WTC11 (cell line): ENCODE measurements at regions not wholly inside any gene's neighbourhood (a gene's known extent, or its start where the extent isn't known, plus 50 kb on each side); places are given as distances from the start of the nearest gene placed in this dataset.
A peak's percentile ranks its signal among the peaks of the same experiment; 100 is the strongest.

ENCODE experiments used
- ATAC-seq: fragments of 200-7000 bp; cut with Tn5 transposase; 2 replicates; pipeline ENCODE4 v1.10.0; 2021; ENCODE audit warnings: mild to moderate bottlenecking, moderate library complexity
- CTCF ChIA-PET: fragments of 300-600 bp; sonication (Branson Sonifier 250); formaldehyde crosslinking; loops from one replicate; lab custom pipeline; 2021; ENCODE audit warnings: antibody characterized with exemption; lab: Charles Lee
- POLR2A ChIA-PET: fragments of 350-600 bp; sonication (Branson Sonifier 250); formaldehyde crosslinking; loops from one replicate; lab custom pipeline; 2021; ENCODE audit warnings: antibody characterized with exemption; lab: Charles Lee
- DNase-seq: peaks from one replicate; pipeline ENCODE4 v3.0.0; 2021; ENCODE audit warnings: low spot score
- H3K27ac Mint-ChIP-seq: 2 replicates; pipeline ENCODE4 v1.8.0; 2021; ENCODE audit warnings: mixed read lengths
- H3K27me3 Mint-ChIP-seq: 2 replicates; pipeline ENCODE4 v1.8.0; 2021; ENCODE audit warnings: low read depth, mild to moderate bottlenecking, moderate library complexity, mixed read lengths
- H3K36me3 Mint-ChIP-seq: 2 replicates; pipeline ENCODE4 v1.8.0; 2021; ENCODE audit warnings: mixed read lengths
- H3K4me1 Mint-ChIP-seq: 2 replicates; pipeline ENCODE4 v1.8.0; 2022; ENCODE audit warnings: mixed read lengths
- H3K4me3 Mint-ChIP-seq: 2 replicates; pipeline ENCODE4 v1.8.0; 2021; ENCODE audit warnings: mild to moderate bottlenecking, moderate library complexity, mixed read lengths
- H3K9me3 Mint-ChIP-seq: 2 replicates; pipeline ENCODE4 v1.8.0; 2021; ENCODE audit warnings: mixed read lengths
- AFF4 ChIP-seq: sonication (generic); formaldehyde crosslinking; IDR thresholded peaks from 2 replicates; pipeline ENCODE4 v1.8.1; 2023; ENCODE audit warnings: mild to moderate bottlenecking, missing genetic modification reagents, borderline replicate concordance
- ATF3 ChIP-seq: sonication (generic); formaldehyde crosslinking; conservative IDR thresholded peaks from 2 replicates; pipeline ENCODE4 v1.8.1; 2022; ENCODE audit warnings: mild to moderate bottlenecking, missing genetic modification reagents
- E2F1 ChIP-seq: sonication (generic); formaldehyde crosslinking; IDR thresholded peaks from 2 replicates; pipeline ENCODE4 v1.8.0; 2022; ENCODE audit warnings: mild to moderate bottlenecking, missing genetic modification reagents
- GABPB1 ChIP-seq: sonication (generic); formaldehyde crosslinking; IDR thresholded peaks from 2 replicates; pipeline ENCODE4 v1.8.1; 2023; ENCODE audit warnings: mild to moderate bottlenecking, missing genetic modification reagents
- GTF2I ChIP-seq: fragments of 250-450 bp; sonication (Bioruptor Pico); conservative IDR thresholded peaks from 2 replicates; pipeline ENCODE4 v1.4.0; 2021; ENCODE audit warnings: mild to moderate bottlenecking
- JAZF1 ChIP-seq: fragments of 250-450 bp; sonication (Bioruptor Pico); IDR thresholded peaks from 2 replicates; pipeline ENCODE4 v1.9.0; 2021; ENCODE audit warnings: moderate library complexity, mild to moderate bottlenecking, inconsistent platforms
- KAT7 ChIP-seq: sonication (generic); formaldehyde crosslinking; IDR thresholded peaks from 2 replicates; pipeline ENCODE4 v1.8.1; 2023; ENCODE audit warnings: missing genetic modification reagents, mild to moderate bottlenecking, borderline replicate concordance
- OVOL2 ChIP-seq: fragments of 250-450 bp; sonication (Bioruptor Pico); IDR thresholded peaks from 2 replicates; pipeline ENCODE4 v1.9.0; 2021; ENCODE audit warnings: mild to moderate bottlenecking, borderline replicate concordance
- SOX15 ChIP-seq: fragments of 250-450 bp; sonication (Bioruptor Pico); IDR thresholded peaks from 2 replicates; pipeline ENCODE4 v1.9.0; 2021; ENCODE audit warnings: mild to moderate bottlenecking
- SP1 ChIP-seq: sonication (generic); formaldehyde crosslinking; conservative IDR thresholded peaks from 2 replicates; pipeline ENCODE4 v1.8.1; 2022; ENCODE audit warnings: missing genetic modification reagents
- TEAD1 ChIP-seq: sonication (generic); formaldehyde crosslinking; IDR thresholded peaks from 2 replicates; pipeline ENCODE4 v1.8.0; 2022; ENCODE audit warnings: mild to moderate bottlenecking, missing genetic modification reagents
- USF2 ChIP-seq: sonication (generic); formaldehyde crosslinking; IDR thresholded peaks from 2 replicates; pipeline ENCODE4 v1.8.1; 2023; ENCODE audit warnings: mild to moderate bottlenecking, missing genetic modification reagents, moderate library complexity
- ZNF219 ChIP-seq: sonication (generic); formaldehyde crosslinking; IDR thresholded peaks from 2 replicates; pipeline ENCODE4 v1.8.0; 2023; ENCODE audit warnings: missing genetic modification reagents, mild to moderate bottlenecking, borderline replicate concordance
- ZNF232 ChIP-seq: sonication (generic); formaldehyde crosslinking; IDR thresholded peaks from 2 replicates; pipeline ENCODE4 v1.8.0; 2022; ENCODE audit warnings: mild to moderate bottlenecking, missing genetic modification reagents
- ZNF396 ChIP-seq: fragments of 250-450 bp; sonication (Bioruptor Pico); IDR thresholded peaks from 2 replicates; pipeline ENCODE4 v1.8.0; 2021; ENCODE audit warnings: mild to moderate bottlenecking, moderate library complexity, borderline replicate concordance
- ZNF416 ChIP-seq: fragments of 250-450 bp; sonication (Bioruptor Pico); IDR thresholded peaks from 2 replicates; pipeline ENCODE4 v1.9.0; 2021; ENCODE audit warnings: mild to moderate bottlenecking, inconsistent platforms
- ZSCAN18 ChIP-seq: fragments of 250-450 bp; sonication (Bioruptor Pico); IDR thresholded peaks from 2 replicates; pipeline ENCODE4 v2.1.2; 2022; ENCODE audit warnings: mild to moderate bottlenecking, moderate library complexity
- TF ChIP-seq, protein P1 (sequence below): sonication (generic); formaldehyde crosslinking; IDR thresholded peaks from 2 replicates; pipeline ENCODE4 v1.8.1; 2022; ENCODE audit warnings: mild to moderate bottlenecking, moderate library complexity, missing genetic modification reagents
- TF ChIP-seq, protein P2 (sequence below): sonication (generic); formaldehyde crosslinking; IDR thresholded peaks from 2 replicates; pipeline ENCODE4 v1.8.1; 2022; ENCODE audit warnings: low read depth, missing genetic modification reagents, borderline replicate concordance

DNA sequence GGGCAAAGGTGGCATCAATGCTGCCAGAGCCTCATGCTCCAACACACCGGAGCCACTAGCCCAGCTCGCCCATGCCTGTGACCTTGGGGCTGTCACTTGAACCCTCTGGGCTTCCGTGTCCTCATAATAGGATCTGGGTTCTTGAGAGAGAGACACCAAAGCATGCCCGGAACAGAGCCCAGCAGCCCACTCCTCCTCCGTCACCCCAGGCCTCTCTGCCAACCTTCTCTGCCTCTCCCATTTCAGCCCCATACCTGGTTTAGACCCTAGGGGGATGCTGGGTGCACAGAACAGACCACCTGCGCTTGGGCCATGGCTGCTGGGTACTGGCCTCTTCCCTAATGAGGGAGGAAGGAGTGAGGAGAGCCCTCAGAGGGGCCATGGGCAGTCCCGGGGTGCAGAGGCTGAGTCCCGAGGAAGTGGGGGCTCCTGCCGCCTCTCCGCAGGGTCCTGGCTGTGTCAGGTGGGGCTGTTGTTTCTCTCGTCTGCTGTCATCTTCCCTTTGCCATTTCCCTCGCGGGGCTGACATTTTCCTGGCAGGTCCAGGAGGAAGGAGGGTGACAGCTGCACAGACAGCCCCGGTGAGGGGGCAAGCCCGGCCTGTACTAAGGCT lies 172.4 kb upstream of the RTL1 start:
- Mint-ChIP-seq H3K27ac (no peak overlapping the region), H3K9me3 (no peaks in the 10 kb centered on the region), H3K27me3 (peaks cover 20% of the 10 kb centered on the region), H3K36me3 (no peaks in the 10 kb centered on the region), H3K4me3 (no peak overlapping the region), H3K4me1 (peaks cover 40% of the 10 kb centered on the region)
- ChIA-PET POLR2A (no interaction called here), CTCF (no interaction called here)
- DNase-seq (peak; percentile 10), ATAC-seq (no peak)
- TF ChIP-seq ZNF396 (CRISPR knock-in tag) = no peak
- no peak for TF ChIP-seq ATF3 (CRISPR knock-in tag)
- TF ChIP-seq, protein P1, sequence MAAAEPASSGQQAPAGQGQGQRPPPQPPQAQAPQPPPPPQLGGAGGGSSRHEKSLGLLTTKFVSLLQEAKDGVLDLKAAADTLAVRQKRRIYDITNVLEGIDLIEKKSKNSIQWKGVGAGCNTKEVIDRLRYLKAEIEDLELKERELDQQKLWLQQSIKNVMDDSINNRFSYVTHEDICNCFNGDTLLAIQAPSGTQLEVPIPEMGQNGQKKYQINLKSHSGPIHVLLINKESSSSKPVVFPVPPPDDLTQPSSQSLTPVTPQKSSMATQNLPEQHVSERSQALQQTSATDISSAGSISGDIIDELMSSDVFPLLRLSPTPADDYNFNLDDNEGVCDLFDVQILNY (CRISPR knock-in tag) = no peak
- TF ChIP-seq ZSCAN18 (CRISPR knock-in tag) = no peak
- no peak for TF ChIP-seq ZNF416
- no peak for TF ChIP-seq SP1 (CRISPR knock-in tag)
- no peak for TF ChIP-seq ZNF219 (CRISPR knock-in tag)
- no peak for TF ChIP-seq SOX15 (CRISPR knock-in tag)
- TF ChIP-seq KAT7 (CRISPR knock-in tag) = no peak
- no peak for TF ChIP-seq ZNF232 (CRISPR knock-in tag)
- no peak for TF ChIP-seq USF2 (CRISPR knock-in tag)
- no peak for TF ChIP-seq AFF4 (CRISPR knock-in tag)
- no peak for TF ChIP-seq GABPB1
- TF ChIP-seq TEAD1 (CRISPR knock-in tag) = no peak
- TF ChIP-seq, protein P2, sequence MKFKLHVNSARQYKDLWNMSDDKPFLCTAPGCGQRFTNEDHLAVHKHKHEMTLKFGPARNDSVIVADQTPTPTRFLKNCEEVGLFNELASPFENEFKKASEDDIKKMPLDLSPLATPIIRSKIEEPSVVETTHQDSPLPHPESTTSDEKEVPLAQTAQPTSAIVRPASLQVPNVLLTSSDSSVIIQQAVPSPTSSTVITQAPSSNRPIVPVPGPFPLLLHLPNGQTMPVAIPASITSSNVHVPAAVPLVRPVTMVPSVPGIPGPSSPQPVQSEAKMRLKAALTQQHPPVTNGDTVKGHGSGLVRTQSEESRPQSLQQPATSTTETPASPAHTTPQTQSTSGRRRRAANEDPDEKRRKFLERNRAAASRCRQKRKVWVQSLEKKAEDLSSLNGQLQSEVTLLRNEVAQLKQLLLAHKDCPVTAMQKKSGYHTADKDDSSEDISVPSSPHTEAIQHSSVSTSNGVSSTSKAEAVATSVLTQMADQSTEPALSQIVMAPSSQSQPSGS (CRISPR knock-in tag) = no peak
- TF ChIP-seq GTF2I (CRISPR knock-in tag) = no peak
- TF ChIP-seq OVOL2 (CRISPR knock-in tag) = no peak
- no peak for TF ChIP-seq E2F1
- no peak for TF ChIP-seq JAZF1
